ENCODE measurements at regions not wholly inside any gene's neighbourhood (a gene's known extent, or its start where the extent isn't known, plus 50 kb on each side); places are given as distances from the start of the nearest gene placed in this dataset.

- H3K4me3 Mint-ChIP-seq: no peak overlapping the region
- no peaks in the 10 kb centered on the region for H3K36me3 Mint-ChIP-seq (ENCODE audit: low read depth)
- no peaks in the 10 kb centered on the region for H3K9me3 Mint-ChIP-seq
- H3K4me1 Mint-ChIP-seq (ENCODE audit: low read depth): no peaks in the 10 kb centered on the region
- no peak for ATAC-seq
- no peak for DNase-seq
- CTCF ChIA-PET: no interaction called here
- POLR2A ChIA-PET: no interaction called here
- H3K27me3 Mint-ChIP-seq: peaks cover 6% of the 10 kb centered on the region
- no peak for TF ChIP-seq CTCF (IDR thresholded peaks at IDR 0.05)
- intact Hi-C loops (cut with micrococcal nuclease): no loop called here
- no peak overlapping the region for H3K27ac Mint-ChIP-seq
Measured at GRCh38 chr11:93940395-93940794, 80.8 kb upstream of the HEPHL1 start.

- H3K27me3 Mint-ChIP-seq: peaks cover 5% of the 10 kb centered on the region
- no peak for DNase-seq
- POLR2A ChIA-PET: no interaction called here
- no peak overlapping the region for H3K27ac Mint-ChIP-seq
- no peak for TF ChIP-seq CTCF (IDR thresholded peaks at IDR 0.05)
- no peaks in the 10 kb centered on the region for H3K9me3 Mint-ChIP-seq
- no peaks in the 10 kb centered on the region for H3K36me3 Mint-ChIP-seq (ENCODE audit: low read depth)
- CTCF ChIA-PET: no interaction called here
- no peak for ATAC-seq
- H3K4me3 Mint-ChIP-seq: no peak overlapping the region
- intact Hi-C loops (cut with micrococcal nuclease): no loop called here
- no peaks in the 10 kb centered on the region for H3K4me1 Mint-ChIP-seq (ENCODE audit: low read depth)
Measured at GRCh38 chr11:93942176-93942575, 79.0 kb upstream of the HEPHL1 start.

- H3K9me3 Mint-ChIP-seq: no peaks in the 10 kb centered on the region
- no peak overlapping the region for H3K27ac Mint-ChIP-seq
- no peaks in the 10 kb centered on the region for H3K36me3 Mint-ChIP-seq (ENCODE audit: low read depth)
- ChIA-PET POLR2A (no interaction called here), CTCF (no interaction called here)
- no peaks in the 10 kb centered on the region for H3K4me1 Mint-ChIP-seq (ENCODE audit: low read depth)
- no peak for DNase-seq
- H3K27me3 Mint-ChIP-seq: peaks cover 3% of the 10 kb centered on the region
- no peak for ATAC-seq
- TF ChIP-seq CTCF (IDR thresholded peaks at IDR 0.05): no peak
- intact Hi-C loops (cut with micrococcal nuclease): no loop called here
- H3K4me3 Mint-ChIP-seq: no peak overlapping the region
Measured at GRCh38 chr11:93945596-93945995, 75.6 kb upstream of the HEPHL1 start.

GRCh38 chr11:93952082-93952780, 68.9 kb upstream of the HEPHL1 start:
- Mint-ChIP-seq H3K27ac (no peak overlapping the region), H3K9me3 (no peaks in the 10 kb centered on the region), H3K27me3 (no peaks in the 10 kb centered on the region), H3K36me3 (ENCODE audit: low read depth) (no peaks in the 10 kb centered on the region), H3K4me3 (no peak overlapping the region), H3K4me1 (ENCODE audit: low read depth) (no peaks in the 10 kb centered on the region)
- DNase-seq (no peak), ATAC-seq (no peak)
- POLR2A ChIA-PET: no interaction called here
- TF ChIP-seq CTCF (IDR thresholded peaks at IDR 0.05): no peak
- intact Hi-C loops (cut with micrococcal nuclease): no loop called here
- CTCF ChIA-PET: no interaction called here

- no peak for TF ChIP-seq CTCF (IDR thresholded peaks at IDR 0.05)
- no peaks in the 10 kb centered on the region for H3K36me3 Mint-ChIP-seq (ENCODE audit: low read depth)
- ATAC-seq: no peak
- H3K27me3 Mint-ChIP-seq: peaks cover 4% of the 10 kb centered on the region
- no peaks in the 10 kb centered on the region for H3K9me3 Mint-ChIP-seq
- H3K27ac Mint-ChIP-seq: no peak overlapping the region
- no peaks in the 10 kb centered on the region for H3K4me1 Mint-ChIP-seq (ENCODE audit: low read depth)
- no peak overlapping the region for H3K4me3 Mint-ChIP-seq
- POLR2A ChIA-PET: no interaction called here
- CTCF ChIA-PET: no interaction called here
- intact Hi-C loops (cut with micrococcal nuclease): no loop called here
- DNase-seq: no peak
Measured at GRCh38 chr11:93957397-93957952, 63.7 kb upstream of the HEPHL1 start.

Measured in activated CD8-positive, alpha-beta T cell treated with anti-CD3 and anti-CD28 coated beads for 36 hours (primary cell).